Ascending aorta (tissue), 2 donors: ENCODE measurements at regions not wholly inside any gene's neighbourhood (a gene's known extent, or its start where the extent isn't known, plus 50 kb on each side); places are given as distances from the start of the nearest gene placed in this dataset.

Experiments used
- DNase-seq, 2 donors: peaks; one replicate each; pipeline ENCODE4 v3.0.0-alpha.2; 2019; ENCODE audit warnings: low spot score in 2 of 2
- H3K27ac ChIP-seq, 2 donors: fragments of 200-600 bp; sonication (generic); one replicate each; pipeline ENCODE4 v1.5.1; 2016 to 2017; ENCODE audit warnings: mild to moderate bottlenecking in 1 of 2
- H3K27me3 ChIP-seq: fragments of 200-600 bp; sonication (generic); one replicate; pipeline ENCODE4 v1.5.1; 2017
- H3K36me3 ChIP-seq, 2 donors: fragments of 200-600 bp; sonication (generic); one replicate each; pipeline ENCODE4 v1.5.1; 2016
- H3K4me1 ChIP-seq, 2 donors: fragments of 200-600 bp; sonication (generic); one replicate each; pipeline ENCODE4 v1.5.1; 2016 to 2017; ENCODE audit warnings: mild to moderate bottlenecking in 1 of 2
- H3K4me3 ChIP-seq, 2 donors: fragments of 200-600 bp; sonication (generic); one replicate each; pipeline ENCODE4 v1.5.1; 2016 to 2017; ENCODE audit warnings: mild to moderate bottlenecking in 1 of 2
- H3K9me3 ChIP-seq, 2 donors: fragments of 200-600 bp; sonication (generic); one replicate each; pipeline ENCODE4 v1.5.1; 2016
- CTCF ChIP-seq, 3 experiments: fragments of 200-600 bp in 2 of 3; fragments of 450-650 bp in 1 of 3; sonication (generic) in 2 of 3; IDR thresholded peaks; one replicate each; pipeline ENCODE4 v1.5.1; 2016 to 2019; ENCODE audit warnings: antibody characterized with exemption in 3 of 3, mild to moderate bottlenecking in 1 of 3, moderate library complexity in 1 of 3
- intact Hi-C: fragments of 100-400 bp; cut with DNase I; formaldehyde crosslinking; loops from one replicate; pipeline ENCODE4 v1.15.1; 2023

- no peaks in the 10 kb centered on the region for H3K4me1 ChIP-seq
- no peak overlapping the region for H3K27ac ChIP-seq
- intact Hi-C loops = no loop called here
- DNase-seq = no peak
- no peaks in the 10 kb centered on the region for H3K36me3 ChIP-seq
- no peak overlapping the region for H3K4me3 ChIP-seq
- no peaks in the 10 kb centered on the region for H3K27me3 ChIP-seq
- no peak for TF ChIP-seq CTCF (IDR thresholded peaks at IDR 0.05)
- peaks cover 0 to 4% of the 10 kb centered on the region in 2 donors for H3K9me3 ChIP-seq
These were observed 210.6 kb upstream of the LUZP2 start for GRCh38 chr11:24286238-24286637.

GRCh38 chr11:24289301-24289700 is 207.6 kb upstream of the LUZP2 start:
- intact Hi-C loops = no loop called here
- no peak overlapping the region for H3K4me3 ChIP-seq
- TF ChIP-seq CTCF (IDR thresholded peaks at IDR 0.05) = no peak

GRCh38 chr11:24293964-24294363 is 202.9 kb upstream of the LUZP2 start:
- no peak for DNase-seq
- no peak overlapping the region for H3K27ac ChIP-seq
- H3K9me3 ChIP-seq = no peaks in the 10 kb centered on the region
- no peaks in the 10 kb centered on the region for H3K27me3 ChIP-seq
- TF ChIP-seq CTCF (IDR thresholded peaks at IDR 0.05) = no peak
- no peaks in the 10 kb centered on the region for H3K4me1 ChIP-seq
- H3K36me3 ChIP-seq = no peaks in the 10 kb centered on the region
- intact Hi-C loops = no loop called here
- no peak overlapping the region for H3K4me3 ChIP-seq

More at GRCh38 chr11:24289301-24289700, 207.6 kb upstream of the LUZP2 start:
- no peak for DNase-seq
- no peaks in the 10 kb centered on the region for H3K36me3 ChIP-seq
- no peaks in the 10 kb centered on the region for H3K4me1 ChIP-seq
- H3K27me3 ChIP-seq = no peaks in the 10 kb centered on the region
- peaks cover 0 to 4% of the 10 kb centered on the region in 2 donors for H3K9me3 ChIP-seq
- H3K27ac ChIP-seq = no peak overlapping the region

GRCh38 chr11:24295360-24295759 is 201.5 kb upstream of the LUZP2 start:
- DNase-seq = no peak
- intact Hi-C loops = no loop called here
- Histone ChIP-seq H3K27me3 (no peaks in the 10 kb centered on the region), H3K36me3 (no peaks in the 10 kb centered on the region), H3K4me1 (no peaks in the 10 kb centered on the region), H3K27ac (no peak overlapping the region), H3K4me3 (no peak overlapping the region), H3K9me3 (no peaks in the 10 kb centered on the region)
- TF ChIP-seq CTCF (IDR thresholded peaks at IDR 0.05) = no peak

GRCh38 chr11:24297461-24297860 is 199.4 kb upstream of the LUZP2 start:
- Histone ChIP-seq H3K36me3 (no peaks in the 10 kb centered on the region), H3K4me3 (no peak overlapping the region), H3K4me1 (no peaks in the 10 kb centered on the region), H3K27ac (no peak overlapping the region), H3K9me3 (no peaks in the 10 kb centered on the region), H3K27me3 (no peaks in the 10 kb centered on the region)
- intact Hi-C loops = no loop called here
- no peak for DNase-seq
- TF ChIP-seq CTCF (IDR thresholded peaks at IDR 0.05) = no peak

GRCh38 chr11:24298146-24298545 is 198.7 kb upstream of the LUZP2 start:
- H3K4me1 ChIP-seq = no peaks in the 10 kb centered on the region
- intact Hi-C loops = no loop called here
- TF ChIP-seq CTCF (IDR thresholded peaks at IDR 0.05) = no peak
- no peaks in the 10 kb centered on the region for H3K27me3 ChIP-seq
- no peaks in the 10 kb centered on the region for H3K9me3 ChIP-seq
- no peak overlapping the region for H3K27ac ChIP-seq
- no peak for DNase-seq
- no peak overlapping the region for H3K4me3 ChIP-seq
- H3K36me3 ChIP-seq = no peaks in the 10 kb centered on the region
